NCI-H146 (cell line): ENCODE measurements at regions not wholly inside any gene's neighbourhood (a gene's known extent, or its start where the extent isn't known, plus 50 kb on each side); places are given as distances from the start of the nearest gene placed in this dataset.
A peak's percentile ranks its signal among the peaks of the same experiment; 100 is the strongest.

Experiments
- DNase-seq: peaks from one replicate; lab custom pipeline; 2025; lab: John Stamatoyannopoulos, UW

DNA sequence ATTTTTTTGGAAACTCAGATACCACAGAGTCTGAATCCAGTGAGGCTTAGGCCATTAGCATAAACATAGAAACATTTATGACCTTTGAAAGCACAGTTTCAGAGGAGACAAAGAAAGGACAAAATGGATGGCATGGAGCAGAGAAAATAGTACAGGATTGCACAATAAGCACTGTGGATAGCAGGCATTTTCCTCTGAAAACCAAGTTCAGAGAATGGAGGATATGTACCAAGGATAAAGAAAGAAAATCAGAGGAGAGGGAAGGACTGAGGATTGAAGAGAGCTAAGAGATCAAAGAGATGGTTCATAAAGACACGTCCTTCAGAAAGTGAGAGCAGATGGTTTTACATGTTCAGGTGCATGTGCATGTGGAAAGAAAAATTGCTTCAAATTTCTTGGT lies 707.2 kb upstream of the CELF2 start:
- DNase-seq = no peak

DNA sequence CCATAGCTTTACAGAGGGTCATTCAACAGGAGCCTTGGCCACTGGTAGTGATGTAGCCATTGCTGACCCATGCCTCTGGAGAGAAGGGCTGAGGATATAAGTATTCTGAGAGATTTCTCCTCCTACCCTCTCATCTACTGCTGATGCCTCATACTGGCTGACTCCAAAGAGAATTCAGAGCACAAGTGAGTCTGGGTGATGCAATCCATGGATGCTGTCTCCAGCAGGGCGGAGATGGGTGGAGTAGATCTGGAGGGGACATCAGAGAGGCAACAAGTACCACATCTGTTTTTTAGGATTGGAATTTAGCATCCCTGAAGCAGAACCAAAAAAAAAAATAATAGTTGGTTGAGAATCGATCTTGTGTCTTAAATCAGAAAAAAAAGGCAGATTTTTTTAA lies 705.7 kb upstream of the CELF2 start:
- no peak for DNase-seq

DNA sequence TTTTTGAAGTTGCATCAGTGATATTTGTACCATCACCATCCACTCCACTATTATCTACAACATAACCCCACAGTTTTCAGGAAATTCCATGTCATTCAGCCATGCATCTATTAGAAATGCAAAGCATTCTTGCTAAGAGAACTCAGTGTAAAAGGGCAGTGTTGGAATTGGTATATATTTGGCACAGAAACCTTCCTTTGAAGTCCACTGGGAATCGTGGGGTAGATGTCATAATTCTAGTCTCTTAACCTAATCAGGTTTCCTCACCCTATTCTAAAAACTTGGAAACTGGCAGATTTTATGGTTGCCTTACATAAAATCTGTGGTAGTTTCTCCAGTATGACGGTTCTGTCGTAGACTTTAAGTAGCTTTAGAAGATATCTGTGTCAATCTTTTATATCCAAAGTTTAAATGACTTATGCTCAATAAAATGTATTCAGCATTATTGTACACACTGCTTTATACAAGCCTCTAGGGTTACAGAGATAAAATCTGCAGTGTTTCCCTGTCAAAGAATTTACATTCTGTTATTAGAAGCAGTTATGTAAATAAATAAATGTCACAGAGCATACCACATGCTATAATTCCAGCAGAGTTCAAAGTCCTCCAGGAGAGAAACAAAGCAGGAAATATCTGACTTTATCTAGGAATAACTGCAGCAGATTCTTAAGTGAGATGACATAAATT lies 704.4 kb upstream of the CELF2 start:
- DNase-seq = no peak

DNA sequence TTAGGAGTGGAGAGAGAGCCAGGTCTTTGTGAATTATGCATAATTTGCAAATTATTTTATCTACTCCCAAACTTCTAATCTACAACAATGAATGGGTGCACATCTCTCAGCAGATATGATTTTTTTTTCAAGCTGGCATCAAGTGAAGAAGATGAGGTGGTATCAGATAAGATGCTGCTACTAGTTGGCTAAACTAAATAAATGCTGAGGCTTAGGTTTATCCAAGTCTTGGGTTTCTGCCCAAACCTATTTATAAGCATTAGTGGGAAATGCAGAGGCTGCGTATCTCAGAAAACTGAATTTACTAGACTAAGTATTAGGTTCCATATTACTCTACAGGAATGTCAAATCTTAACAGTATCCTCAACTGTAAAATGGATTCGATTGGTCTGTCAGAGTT lies 703.0 kb upstream of the CELF2 start:
- no peak for DNase-seq

DNA sequence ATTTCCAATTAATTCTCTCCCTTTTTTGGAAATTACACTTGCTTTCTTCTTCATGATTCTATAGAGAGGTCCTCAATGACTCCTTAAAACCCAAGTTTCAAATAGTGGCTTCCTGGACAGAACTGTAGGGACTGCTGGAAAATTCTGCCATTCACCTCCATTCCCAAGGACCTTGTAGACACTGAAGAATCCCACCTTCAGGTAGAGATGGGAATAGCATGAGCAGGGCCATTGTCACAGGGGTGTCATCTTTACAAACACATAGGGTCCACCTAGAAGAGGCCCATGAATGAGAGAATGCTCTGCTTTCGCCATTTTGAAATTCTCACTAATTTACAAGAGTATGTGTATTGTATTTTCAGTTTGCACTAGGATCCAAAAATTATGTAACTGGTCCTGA lies 701.7 kb upstream of the CELF2 start:
- no peak for DNase-seq

DNA sequence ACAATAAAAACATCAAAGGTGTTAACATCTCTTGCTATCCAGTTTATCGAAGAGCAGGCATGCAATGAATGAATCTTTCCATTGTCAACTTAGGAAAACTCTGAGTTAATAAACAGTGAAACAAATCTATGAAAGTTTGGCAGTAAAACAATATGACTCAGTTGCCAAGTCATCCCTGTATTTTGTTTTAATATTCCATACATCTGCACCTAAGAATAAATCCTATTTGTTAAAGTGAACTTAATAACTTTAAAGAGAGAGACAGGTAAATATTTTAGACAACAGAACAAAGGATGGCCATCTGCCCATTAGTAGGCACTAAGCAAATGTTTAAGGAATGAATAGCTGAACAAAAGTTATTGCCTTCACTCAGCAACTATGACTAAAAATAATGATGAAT lies 700.5 kb upstream of the CELF2 start:
- no peak for DNase-seq

GRCh38 chr10:10318856-10319255 lies 698.8 kb upstream of the CELF2 start:
- DNase-seq = no peak

GRCh38 chr10:10320956-10321355 lies 696.7 kb upstream of the CELF2 start:
- no peak for DNase-seq

DNA sequence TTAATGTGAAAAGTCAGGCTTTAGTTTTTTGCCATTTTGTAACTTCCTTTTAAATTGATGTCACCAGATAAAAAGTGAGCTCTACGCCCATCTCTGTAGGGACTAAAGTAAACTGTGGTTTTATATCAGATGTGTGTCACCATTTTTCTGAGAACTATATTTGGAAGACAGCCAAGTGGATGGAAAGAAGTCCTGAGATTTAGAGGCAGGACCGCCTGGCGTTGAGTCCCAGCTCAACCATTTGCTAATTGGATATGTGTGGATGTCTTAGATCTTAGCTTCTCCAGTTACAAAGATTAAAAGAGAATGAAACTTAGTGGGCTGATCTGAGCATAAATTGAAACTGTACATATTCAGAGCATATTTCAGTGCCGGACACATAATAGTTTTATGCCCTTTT lies 691.6 kb upstream of the CELF2 start:
- DNase-seq = no peak

DNA sequence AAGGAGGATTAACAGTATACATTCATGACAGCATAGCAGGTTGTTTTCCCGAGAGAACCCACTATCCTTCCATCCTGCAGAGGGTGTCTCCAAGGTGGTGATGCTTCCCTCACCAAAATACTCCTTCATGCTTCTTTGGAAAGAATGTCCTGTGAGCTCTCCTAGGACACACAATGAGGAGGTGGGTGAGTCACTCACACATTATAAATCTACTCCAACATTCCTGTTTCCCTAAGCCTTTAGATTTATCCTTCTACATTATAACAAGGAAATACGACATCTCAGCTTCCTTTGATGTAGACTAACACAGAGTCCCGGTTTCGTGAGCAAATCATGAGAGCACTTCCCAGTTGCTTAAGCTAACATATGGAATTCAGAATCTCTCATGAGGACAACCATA lies 689.7 kb upstream of the CELF2 start:
- DNase-seq = no peak

DNA sequence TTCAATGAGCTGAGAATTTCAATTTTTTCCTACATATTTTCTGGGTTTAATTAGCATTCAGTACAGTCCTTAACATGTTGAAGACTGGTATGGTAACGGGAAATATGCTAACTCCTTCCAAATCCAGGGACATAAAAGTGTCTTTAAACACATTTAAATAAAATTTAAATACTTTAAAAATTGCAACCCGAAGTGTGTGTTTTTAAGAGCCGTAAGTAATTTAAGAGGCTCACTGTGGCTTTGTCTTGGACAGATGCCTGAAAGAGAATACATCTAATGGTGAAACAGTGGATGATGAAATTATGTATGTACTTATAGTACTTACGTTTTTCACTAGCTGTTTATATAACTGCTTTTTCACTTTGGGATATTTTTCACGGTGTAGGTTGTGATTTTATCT lies 687.3 kb upstream of the CELF2 start:
- DNase-seq = no peak

DNA sequence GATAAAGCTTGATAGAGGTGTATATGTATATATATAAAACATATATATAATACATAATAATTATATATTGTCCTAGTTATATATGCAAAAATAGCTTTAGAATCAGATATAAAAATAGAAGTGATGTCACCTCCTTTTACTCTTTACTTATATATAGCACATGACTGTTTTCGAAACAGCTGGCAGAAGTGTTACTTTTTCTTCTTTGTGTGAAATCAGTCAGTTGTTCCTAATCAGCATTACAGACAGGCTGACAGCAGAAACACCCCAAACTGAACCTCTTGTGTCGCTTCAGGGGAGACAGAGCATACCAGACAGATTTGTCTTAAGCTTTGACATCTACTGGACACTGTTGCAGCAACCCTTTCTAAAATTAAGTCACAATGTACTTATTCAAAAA lies 684.9 kb upstream of the CELF2 start:
- no peak for DNase-seq

DNA sequence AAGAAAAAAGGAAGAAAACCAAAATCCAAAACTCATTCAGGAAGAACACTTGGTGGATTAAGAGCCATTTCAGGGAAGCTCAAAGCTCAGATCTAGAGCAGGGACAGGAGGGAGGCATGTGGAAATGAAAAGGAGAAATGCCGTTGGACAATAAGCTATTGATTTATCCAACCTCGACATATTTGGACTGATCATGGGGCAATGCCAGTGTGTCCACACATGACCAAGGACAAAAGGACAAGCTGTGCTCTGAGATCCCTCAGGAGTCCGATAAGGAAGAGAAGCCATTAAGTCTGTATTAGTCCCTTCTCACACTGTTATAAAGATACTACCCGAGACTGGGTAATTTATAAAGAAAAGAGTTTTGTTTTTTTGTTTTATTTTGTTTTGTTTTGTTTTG lies 684.0 kb upstream of the CELF2 start:
- no peak for DNase-seq

DNA sequence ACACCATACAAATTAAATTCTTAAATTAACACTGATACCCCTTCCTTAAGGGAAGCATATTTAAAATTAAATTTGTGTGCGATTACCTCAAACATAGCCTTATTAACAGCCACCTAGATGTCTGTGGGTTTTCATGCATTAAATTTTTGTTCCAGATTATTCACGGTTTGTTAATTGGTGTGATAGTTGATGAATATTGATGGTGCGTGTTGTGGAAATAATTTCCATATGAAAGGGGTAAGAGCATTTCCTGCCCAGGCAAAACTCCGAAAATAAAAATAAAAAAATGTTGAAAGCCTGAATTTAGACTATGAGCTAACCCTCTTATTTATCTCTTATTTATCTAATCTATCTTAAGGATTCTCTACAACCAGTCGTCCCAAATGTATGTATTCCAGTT lies 679.3 kb upstream of the CELF2 start:
- no peak for DNase-seq

DNA sequence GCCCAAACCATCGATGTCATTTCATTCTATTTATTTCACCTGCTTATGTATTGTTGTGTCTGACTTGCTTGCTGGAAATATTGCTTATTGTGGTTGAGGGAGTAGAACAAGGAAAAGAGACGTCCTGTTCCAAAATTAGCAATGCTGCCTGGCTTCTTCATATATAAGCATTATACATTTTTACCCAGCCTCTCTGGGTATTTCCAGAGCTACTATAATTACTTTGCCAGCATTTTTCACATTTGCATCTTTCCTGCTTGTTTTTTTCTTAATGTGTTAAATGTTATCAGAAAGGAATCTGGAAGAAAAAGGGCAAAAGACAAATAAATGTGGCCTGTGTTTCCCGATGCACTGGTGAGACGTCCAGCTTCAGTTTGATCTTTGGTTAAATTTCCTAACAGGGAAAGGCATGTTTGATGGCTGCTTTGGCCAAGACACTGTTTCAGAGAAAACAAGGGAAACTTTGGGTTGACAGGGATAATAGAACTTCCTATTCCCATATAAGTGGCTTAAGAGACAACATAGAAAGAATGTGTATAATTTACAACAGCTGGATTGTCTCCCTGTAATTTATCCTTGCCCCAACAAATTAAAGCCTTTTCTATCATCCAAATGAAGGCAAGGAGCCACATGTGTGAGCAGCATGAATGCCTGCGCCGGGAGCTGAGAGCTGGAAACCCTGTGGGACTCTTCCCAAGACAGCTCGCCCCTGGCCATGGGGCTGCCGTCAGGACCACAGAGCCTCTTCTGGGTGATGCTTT lies 671.1 kb upstream of the CELF2 start:
- no peak for DNase-seq

DNA sequence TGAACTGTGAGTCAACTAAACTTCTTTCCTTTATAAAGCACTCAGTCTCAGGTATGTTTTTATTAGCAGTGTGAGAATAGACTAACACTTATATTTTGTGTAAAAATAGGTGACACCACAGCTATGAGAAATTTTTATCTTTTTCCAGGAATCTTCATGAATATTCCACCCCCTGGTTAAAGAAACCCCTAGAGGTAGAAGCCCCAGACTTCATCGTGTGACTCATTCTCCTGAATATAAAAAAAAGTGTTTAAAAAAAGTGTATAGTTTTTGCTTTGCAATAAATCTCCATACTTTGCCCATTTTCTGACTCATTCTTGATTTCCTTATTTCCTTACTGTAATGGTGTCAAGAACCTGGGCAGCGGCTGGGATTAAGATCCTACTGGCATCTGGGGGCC lies 667.6 kb upstream of the CELF2 start:
- no peak for DNase-seq

GRCh38 chr10:10351451-10351850 lies 666.2 kb upstream of the CELF2 start:
- no peak for DNase-seq

DNA sequence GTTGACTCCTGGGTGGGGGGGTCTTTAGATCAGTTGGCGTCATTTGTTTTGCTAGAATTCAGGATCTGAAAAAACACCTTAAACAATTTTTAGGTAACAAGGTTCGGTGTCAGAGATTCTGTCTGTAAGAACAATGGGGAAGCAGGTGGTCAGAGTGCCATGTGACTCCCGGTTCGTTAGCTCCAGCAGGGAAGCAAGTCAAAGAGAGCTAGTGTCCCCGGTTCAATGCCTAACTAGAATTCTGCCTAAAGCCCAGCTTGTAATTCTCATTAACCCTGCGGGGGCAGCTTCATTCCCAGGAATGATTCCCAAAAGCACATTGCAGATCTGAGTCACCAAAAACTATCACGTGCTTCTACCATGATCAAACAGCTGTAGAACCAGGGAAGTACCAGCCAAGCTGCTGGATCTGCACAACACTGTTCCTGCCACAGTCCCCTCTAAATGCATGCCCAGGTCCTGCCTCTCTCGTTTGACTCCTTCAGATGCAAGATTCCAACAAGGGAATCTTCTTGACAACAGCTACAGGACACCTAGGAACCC lies 664.3 kb upstream of the CELF2 start:
- peak; percentile 42 for DNase-seq

DNA sequence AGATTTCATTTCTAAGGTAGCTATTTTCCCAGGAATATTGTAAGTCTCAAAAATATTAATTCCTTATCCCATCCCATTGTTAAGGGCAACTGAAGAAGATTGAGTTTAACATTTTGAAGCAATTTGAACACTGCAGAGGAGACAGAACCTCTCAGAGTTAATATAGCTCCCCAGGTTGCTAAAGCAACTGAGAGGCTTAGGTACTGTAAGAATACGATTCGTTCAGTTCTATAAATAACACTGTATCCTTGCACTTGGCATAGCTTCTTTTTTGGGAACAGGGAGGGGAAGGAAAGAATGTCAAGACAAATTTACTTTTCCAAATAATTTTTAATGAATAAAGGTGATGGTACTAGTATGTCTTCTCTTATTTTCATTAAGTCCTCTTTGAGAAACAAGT lies 658.4 kb upstream of the CELF2 start:
- DNase-seq = no peak

- no peak for DNase-seq
Measured at GRCh38 chr10:10361301-10361885, 656.3 kb upstream of the CELF2 start.

DNA sequence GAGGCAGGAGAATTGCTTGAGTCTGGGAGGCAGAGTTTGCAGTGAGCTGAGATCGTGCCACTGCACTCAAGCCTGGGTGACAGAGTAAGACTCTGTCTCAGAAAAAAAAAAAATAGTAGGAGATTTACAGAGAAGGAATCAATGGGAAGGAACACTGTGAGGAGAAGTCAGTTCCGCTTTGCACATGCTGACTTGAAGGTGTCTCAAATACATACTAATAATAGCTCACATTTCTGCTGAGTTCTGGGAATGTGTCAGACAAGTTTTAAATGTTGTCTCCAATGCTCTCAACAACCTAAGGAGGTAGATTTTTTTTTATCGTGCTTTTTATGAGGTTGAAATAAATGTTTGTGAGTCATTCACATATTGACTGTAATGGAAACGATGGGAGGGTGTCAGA lies 654.9 kb upstream of the CELF2 start:
- no peak for DNase-seq

GRCh38 chr10:10363217-10363616 lies 654.5 kb upstream of the CELF2 start:
- DNase-seq = no peak

DNA sequence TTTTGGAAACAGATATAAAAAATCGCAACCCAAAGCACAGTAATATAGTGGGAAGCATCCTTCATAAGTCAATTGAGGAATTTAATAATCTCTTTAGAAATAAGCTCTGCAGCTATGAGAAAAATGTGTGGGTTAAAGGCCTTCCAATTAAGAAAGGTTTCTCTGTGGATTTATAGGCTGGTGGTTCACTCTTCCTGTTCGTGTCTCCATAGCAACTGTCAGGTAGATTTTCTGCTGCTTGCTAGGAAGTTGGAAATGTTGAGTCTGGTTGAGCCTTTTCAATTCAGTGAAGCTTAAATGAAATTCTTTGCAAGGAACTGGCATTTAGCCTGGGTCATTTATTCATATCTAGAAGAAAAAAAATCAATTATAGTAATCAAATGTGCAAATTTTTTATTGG lies 652.8 kb upstream of the CELF2 start:
- no peak for DNase-seq
